WERI-Rb-1 (cell line): ENCODE measurements at regions not wholly inside any gene's neighbourhood (a gene's known extent, or its start where the extent isn't known, plus 50 kb on each side); places are given as distances from the start of the nearest gene placed in this dataset.

Source experiments
- DNase-seq: peaks from one replicate; pipeline ENCODE4 v3.0.0-alpha.2; 2020
- H3K27ac ChIP-seq: fragments of 250-450 bp; sonication (Bioruptor Pico); 2 replicates; pipeline ENCODE4 v1.5.1; 2020; ENCODE audit warnings: mild to moderate bottlenecking, moderate library complexity
- H3K27me3 ChIP-seq: fragments of 250-450 bp; sonication (Bioruptor Pico); 2 replicates; pipeline ENCODE4 v1.5.1; 2021; ENCODE audit warnings: mild to moderate bottlenecking, low read depth, moderate library complexity; ENCODE audit not compliant: insufficient read depth, severe bottlenecking
- H3K36me3 ChIP-seq: fragments of 250-450 bp; sonication (Bioruptor Pico); 2 replicates; pipeline ENCODE4 v1.5.1; 2020; ENCODE audit warnings: mild to moderate bottlenecking, moderate library complexity
- H3K4me3 ChIP-seq: 2 replicates; pipeline ENCODE4 v1.5.1; 2011; ENCODE audit warnings: low read depth, mild to moderate bottlenecking, control low read depth, low read length
- H3K9me3 ChIP-seq: fragments of 250-450 bp; sonication (Bioruptor Pico); 2 replicates; pipeline ENCODE4 v1.5.1; 2021; ENCODE audit warnings: mild to moderate bottlenecking, moderate library complexity; ENCODE audit not compliant: severe bottlenecking
- CTCF ChIP-seq: IDR thresholded peaks from 2 replicates; pipeline ENCODE4 v1.5.1; 2011; ENCODE audit warnings: low read depth, mild to moderate bottlenecking, control low read depth, inconsistent platforms, low read length

DNA sequence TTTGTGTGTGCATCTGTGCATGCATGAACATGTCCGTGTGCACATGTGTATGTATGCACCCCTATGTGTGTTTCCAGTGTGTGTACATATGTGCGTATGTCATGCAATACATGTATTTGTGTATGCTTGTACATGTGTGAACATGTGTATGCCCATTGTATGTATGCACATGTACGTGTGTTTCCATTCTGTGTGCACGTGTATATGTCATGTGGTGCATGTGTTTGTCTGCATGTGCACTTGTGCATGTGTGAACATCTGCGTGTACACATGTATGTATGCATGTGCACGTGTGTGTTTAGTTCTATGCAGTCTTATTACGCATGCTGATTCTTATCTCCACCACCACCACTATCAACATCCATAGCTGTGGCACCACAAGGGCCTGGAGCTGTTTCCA is 403.5 kb upstream of the IRX4 start:
- Histone ChIP-seq H3K36me3 (no peaks in the 10 kb centered on the region), H3K27me3 (peaks cover 56% of the 10 kb centered on the region), H3K4me3 (no peak overlapping the region), H3K27ac (no peak overlapping the region), H3K9me3 (peaks cover 3% of the 10 kb centered on the region)
- no peak for TF ChIP-seq CTCF
- DNase-seq: no peak

DNA sequence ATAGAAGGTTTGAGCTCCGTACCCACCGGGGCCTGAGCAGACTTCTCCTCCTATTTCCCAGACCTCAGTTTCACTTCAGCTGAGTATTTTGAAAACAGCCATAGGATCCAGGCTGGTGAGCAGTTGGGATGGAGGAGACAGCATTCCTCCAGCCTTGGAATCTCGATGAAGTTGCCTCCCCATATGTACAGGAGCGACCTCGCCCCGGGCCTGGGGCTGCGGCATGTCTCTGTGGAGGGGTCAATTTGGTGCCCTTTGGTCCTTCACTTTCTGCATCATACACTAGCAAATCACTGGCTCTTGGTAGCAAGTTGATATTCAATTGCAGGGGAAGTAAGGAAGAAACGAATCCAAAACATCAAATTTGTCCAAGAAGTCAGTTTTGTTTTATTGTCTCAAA is 402.0 kb upstream of the IRX4 start:
- no peaks in the 10 kb centered on the region for H3K36me3 ChIP-seq
- H3K9me3 ChIP-seq: peaks cover 3% of the 10 kb centered on the region
- no peak overlapping the region for H3K4me3 ChIP-seq
- H3K27ac ChIP-seq: no peak overlapping the region
- no peak for DNase-seq
- TF ChIP-seq CTCF: no peak
- H3K27me3 ChIP-seq: peaks cover 45% of the 10 kb centered on the region

DNA sequence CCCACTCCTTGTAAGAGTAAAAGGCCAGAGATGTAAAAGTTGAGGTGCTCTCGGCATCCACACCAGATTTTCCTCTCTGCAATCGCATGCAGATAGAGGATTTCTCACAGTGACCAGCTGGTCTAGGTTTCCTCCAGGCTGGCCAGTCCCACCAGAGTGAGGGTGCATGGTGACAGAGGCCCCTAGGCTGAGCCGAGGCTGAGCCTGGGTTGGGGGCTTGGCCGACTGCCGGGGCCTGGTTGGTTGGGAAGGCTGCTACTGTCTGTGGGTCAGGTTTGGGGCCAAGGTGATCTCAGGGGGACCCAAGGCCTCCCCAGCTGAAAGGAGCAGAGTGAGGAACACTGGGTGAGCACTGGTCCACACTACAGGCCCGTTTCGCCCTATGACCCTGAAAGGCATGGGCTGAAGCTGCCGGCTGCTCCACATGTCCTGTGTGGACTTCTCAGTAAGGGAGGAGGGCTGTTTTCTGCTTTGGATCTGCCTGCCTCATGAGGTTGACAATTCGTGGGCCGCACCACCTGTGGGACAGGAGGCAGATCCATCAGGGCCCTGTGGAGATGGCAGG is 400.8 kb upstream of the IRX4 start:
- Histone ChIP-seq H3K27ac (no peak overlapping the region), H3K9me3 (peaks cover 3% of the 10 kb centered on the region), H3K36me3 (no peaks in the 10 kb centered on the region), H3K4me3 (no peak overlapping the region), H3K27me3 (peaks cover 41% of the 10 kb centered on the region)
- TF ChIP-seq CTCF: no peak
- DNase-seq: no peak

DNA sequence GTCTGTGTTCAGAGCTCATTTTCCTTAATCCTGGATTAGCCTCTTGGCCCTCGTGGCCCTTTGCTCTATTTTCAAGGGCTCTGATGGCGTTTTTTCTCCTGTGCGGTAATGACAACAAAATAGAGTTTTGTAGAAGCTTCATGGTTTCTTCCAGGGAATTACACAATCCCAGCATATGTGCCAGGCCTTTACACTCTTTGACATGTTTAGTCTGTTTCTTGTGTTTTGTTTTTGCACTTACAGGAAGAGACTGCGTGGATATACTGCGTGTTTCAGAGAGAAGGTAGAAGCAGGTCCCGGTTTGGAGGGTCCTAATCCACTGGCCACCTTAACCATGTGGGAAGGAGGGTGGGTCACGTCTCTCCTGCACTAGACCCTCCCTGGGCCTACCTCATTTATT is 400.2 kb upstream of the IRX4 start:
- H3K36me3 ChIP-seq: no peaks in the 10 kb centered on the region
- no peak overlapping the region for H3K27ac ChIP-seq
- DNase-seq: no peak
- H3K27me3 ChIP-seq: peaks cover 41% of the 10 kb centered on the region
- no peak for TF ChIP-seq CTCF
- H3K9me3 ChIP-seq: peaks cover 3% of the 10 kb centered on the region
- H3K4me3 ChIP-seq: no peak overlapping the region

DNA sequence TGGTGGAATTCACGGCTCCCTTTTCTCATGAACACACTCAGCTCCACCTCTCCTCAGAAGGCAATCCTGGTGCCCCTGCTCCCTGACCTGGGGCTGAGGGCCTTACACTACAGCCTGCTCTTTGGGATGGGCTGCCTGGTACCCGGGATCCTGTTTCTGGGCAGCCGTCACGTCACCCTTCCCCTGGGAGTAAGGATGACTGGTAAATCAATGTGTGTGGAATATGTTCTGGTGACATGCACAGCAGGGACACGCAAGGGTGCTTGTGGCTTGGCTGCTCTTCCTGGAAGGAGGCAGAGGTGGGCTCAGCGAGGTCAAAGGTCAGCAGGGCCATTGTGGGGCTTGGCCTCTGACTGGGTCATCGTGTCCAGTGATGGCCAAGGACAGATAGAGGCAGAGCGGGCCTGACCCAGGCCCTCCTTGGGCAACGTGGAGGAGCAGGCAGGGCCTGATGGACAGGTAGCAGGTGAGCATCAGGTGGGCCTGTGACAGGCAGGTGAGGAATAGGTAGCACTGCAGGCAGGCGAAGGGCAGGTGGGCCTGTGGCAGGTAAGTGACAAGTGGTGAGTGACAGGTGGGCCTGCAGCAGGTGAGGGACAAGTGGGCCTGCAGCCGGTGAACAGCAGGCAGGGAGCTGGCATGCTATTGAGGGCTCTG is 399.4 kb upstream of the IRX4 start:
- Histone ChIP-seq H3K27ac (no peak overlapping the region), H3K27me3 (peaks cover 43% of the 10 kb centered on the region), H3K4me3 (no peak overlapping the region), H3K36me3 (no peaks in the 10 kb centered on the region), H3K9me3 (peaks cover 3% of the 10 kb centered on the region)
- no peak for TF ChIP-seq CTCF
- DNase-seq: no peak

DNA sequence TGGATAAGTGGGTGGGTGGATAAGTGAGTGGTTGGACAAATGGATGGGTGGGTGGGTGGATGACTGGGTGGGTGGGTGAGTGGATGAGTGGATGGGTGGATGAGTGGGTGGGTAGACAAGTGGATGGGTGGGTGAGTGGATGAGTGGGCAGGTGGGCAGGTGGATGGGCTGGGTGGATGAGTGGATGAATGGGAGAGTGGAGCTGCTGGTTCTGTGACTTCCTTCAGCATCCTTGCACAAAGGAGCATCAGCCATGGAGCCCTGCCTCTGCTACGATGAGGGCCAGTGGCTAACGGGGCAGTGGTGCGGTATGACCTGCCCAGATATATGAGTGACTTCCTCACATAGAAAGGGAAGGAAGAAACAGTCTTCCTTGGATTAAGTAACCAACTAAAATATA is 398.7 kb upstream of the IRX4 start:
- no peaks in the 10 kb centered on the region for H3K36me3 ChIP-seq
- H3K27ac ChIP-seq: no peak overlapping the region
- DNase-seq: no peak
- peaks cover 3% of the 10 kb centered on the region for H3K9me3 ChIP-seq
- no peak overlapping the region for H3K4me3 ChIP-seq
- TF ChIP-seq CTCF: no peak
- H3K27me3 ChIP-seq: peaks cover 43% of the 10 kb centered on the region
